C4-2B (cell line): ENCODE measurements at regions not wholly inside any gene's neighbourhood (a gene's known extent, or its start where the extent isn't known, plus 50 kb on each side); places are given as distances from the start of the nearest gene placed in this dataset.
A peak's percentile ranks its signal among the peaks of the same experiment; 100 is the strongest.
"Not testable (repeated sequence)": the region's sequence is repeated elsewhere in the genome, so short reads cannot be mapped to it uniquely, and the experiment has no call there.

Experiments used
- H3K27ac ChIP-seq: fragments of 450-650 bp; 2 replicates; pipeline ENCODE4 v1.5.1; 2017
- CTCF ChIP-seq: fragments of 450-650 bp; conservative IDR thresholded peaks from 2 replicates; pipeline ENCODE4 v1.5.1; 2017; ENCODE audit warnings: mild to moderate bottlenecking
- ZFX ChIP-seq: fragments of 450-650 bp; IDR thresholded peaks from 2 replicates; pipeline ENCODE4 v1.6.1; 2017

GRCh38 chrX:68983004-68983857, 154.4 kb downstream of the EFNB1 start:
- TF ChIP-seq CTCF: no peak
- no peak for TF ChIP-seq ZFX
- H3K27ac ChIP-seq: peak overlapping the region; percentile 35

- peak overlapping the region; percentile 35; the same call in 1 of the 2 replicates for H3K27ac ChIP-seq
- TF ChIP-seq CTCF (no peak), ZFX (no peak)
These were observed 153.7 kb downstream of the EFNB1 start for GRCh38 chrX:68982476-68982875.

- no peak for TF ChIP-seq ZFX
- no peak for TF ChIP-seq CTCF
- H3K27ac ChIP-seq: no peak overlapping the region
These were observed 152.2 kb downstream of the EFNB1 start for GRCh38 chrX:68980906-68981616.

- H3K27ac ChIP-seq: no peak overlapping the region
- no peak for TF ChIP-seq ZFX
- TF ChIP-seq CTCF: no peak
These were observed 149.8 kb downstream of the EFNB1 start for GRCh38 chrX:68978655-68979054.

- TF ChIP-seq CTCF (no peak), ZFX (no peak)
- no peak overlapping the region for H3K27ac ChIP-seq
These were observed 149.4 kb downstream of the EFNB1 start for GRCh38 chrX:68978255-68978654.

GRCh38 chrX:68953331-68953730, 124.5 kb downstream of the EFNB1 start:
- H3K27ac ChIP-seq: no peak overlapping the region
- no peak for TF ChIP-seq CTCF
- no peak for TF ChIP-seq ZFX

- not testable (repeated sequence) for H3K27ac ChIP-seq
These were observed 123.3 kb downstream of the EFNB1 start for GRCh38 chrX:68951942-68952619.
